ENCODE measurements at regions not wholly inside any gene's neighbourhood (a gene's known extent, or its start where the extent isn't known, plus 50 kb on each side); places are given as distances from the start of the nearest gene placed in this dataset.
A peak's percentile ranks its signal among the peaks of the same experiment; 100 is the strongest.

- FAIRE-seq = no peak
Observed at GRCh38 chr2:120959426-120959825, 223.8 kb downstream of the GLI2 start.

- no peak for FAIRE-seq
Observed at GRCh38 chr2:120960770-120961366, 225.2 kb downstream of the GLI2 start.

GRCh38 chr2:120961396-120961795, 225.7 kb downstream of the GLI2 start:
- FAIRE-seq = no peak

GRCh38 chr2:120963997-120964705, 228.5 kb downstream of the GLI2 start:
- FAIRE-seq = no peak

GRCh38 chr2:120964819-120965218, 229.2 kb downstream of the GLI2 start:
- FAIRE-seq = no peak

GRCh38 chr2:120966510-120967254, 231.0 kb downstream of the GLI2 start:
- no peak for FAIRE-seq

- no peak for FAIRE-seq
Observed at GRCh38 chr2:120968307-120969015, 232.8 kb downstream of the GLI2 start.

- FAIRE-seq = no peak
Observed at GRCh38 chr2:120969613-120970355, 234.1 kb downstream of the GLI2 start.

GRCh38 chr2:120971866-120972265, 236.2 kb downstream of the GLI2 start:
- FAIRE-seq = no peak

- FAIRE-seq = no peak
Observed at GRCh38 chr2:120972286-120972685, 236.6 kb downstream of the GLI2 start.

- no peak for FAIRE-seq
Observed at GRCh38 chr2:120973196-120973595, 237.5 kb downstream of the GLI2 start.

GRCh38 chr2:120974950-120975349, 239.3 kb downstream of the GLI2 start:
- FAIRE-seq = no peak

GRCh38 chr2:120976501-120977307, 241.0 kb downstream of the GLI2 start:
- no peak for FAIRE-seq

GRCh38 chr2:120977582-120978358, 242.1 kb downstream of the GLI2 start:
- no peak for FAIRE-seq

GRCh38 chr2:120978359-120979050, 242.8 kb downstream of the GLI2 start:
- FAIRE-seq = no peak

GRCh38 chr2:120979398-120979797, 243.7 kb downstream of the GLI2 start:
- peak; percentile 24 for FAIRE-seq

GRCh38 chr2:120979921-120980320, 244.3 kb downstream of the GLI2 start:
- FAIRE-seq = no peak

- no peak for FAIRE-seq
Observed at GRCh38 chr2:120981443-120981842, 245.8 kb downstream of the GLI2 start.

GRCh38 chr2:120982598-120982997, 246.9 kb downstream of the GLI2 start:
- FAIRE-seq = no peak

- no peak for FAIRE-seq
Observed at GRCh38 chr2:120983344-120983743, 247.7 kb downstream of the GLI2 start.

Measured in islet of Langerhans (tissue), 1 donor.